SK-N-SH (cell line): ENCODE measurements at regions not wholly inside any gene's neighbourhood (a gene's known extent, or its start where the extent isn't known, plus 50 kb on each side); places are given as distances from the start of the nearest gene placed in this dataset.

Experiments
- CTCF ChIA-PET: fragments of 300-600, 350-600 bp; formaldehyde crosslinking; extraction: SDS; loops from one replicate; lab custom pipeline; 2021; lab: Yijun Ruan, JAX
- POLR2A ChIA-PET: fragments of 350-600 bp; sonication (Branson Sonifier 250); formaldehyde crosslinking; extraction: SDS; loops from one replicate; lab custom pipeline; 2020; ENCODE audit warnings: antibody characterized with exemption, inconsistent platforms; lab: Yijun Ruan, JAX
- DNase-seq: peaks from one replicate; pipeline ENCODE4 v3.0.0; 2012
- H2AFZ ChIP-seq: fragments of 200-600 bp; sonication (generic); 2 replicates; pipeline ENCODE4 v1.8.1; 2016; ENCODE audit warnings: antibody characterized with exemption, mild to moderate bottlenecking, low read depth
- H3F3A ChIP-seq: fragments of 200-600 bp; sonication (generic); replicated peaks from 2 replicates; pipeline ENCODE3; 2016; ENCODE audit warnings: antibody characterized with exemption, mild to moderate bottlenecking; ENCODE audit not compliant: insufficient read depth
- H3K27ac ChIP-seq, 2 experiments: fragments of 200-500 bp in 1 of 2; fragments of 200-600 bp in 1 of 2; sonication (Bioruptor generic) in 1 of 2; sonication (generic), shearing (Covaris generic) in 1 of 2; 2 replicates each; pipeline versions ENCODE4 v1.5.1 to v1.6.1; 2014 to 2016; ENCODE audit warnings: low read depth in 2 of 2, inconsistent platforms in 1 of 2, low read length in 1 of 2, mild to moderate bottlenecking in 1 of 2, mixed read lengths in 1 of 2
- H3K27me3 ChIP-seq: fragments of 200-600 bp; sonication (generic), shearing (Covaris generic); 2 replicates; pipeline ENCODE4 v1.6.1; 2016; ENCODE audit warnings: mixed run types; ENCODE audit not compliant: insufficient read depth
- H3K36me3 ChIP-seq, 2 experiments: fragments of 200-500 bp in 1 of 2; fragments of 200-600 bp in 1 of 2; sonication (Bioruptor generic) in 1 of 2; sonication (generic) in 1 of 2; replicated peaks in 1 of 2; 2 replicates each; pipeline versions ENCODE3 to v1.5.1; 2014 to 2016; ENCODE audit warnings: low read length in 1 of 2, mild to moderate bottlenecking in 1 of 2; ENCODE audit not compliant: insufficient read depth in 2 of 2, control insufficient read depth in 1 of 2
- H3K4me1 ChIP-seq, 2 experiments: fragments of 200-500 bp in 1 of 2; fragments of 200-600 bp in 1 of 2; sonication (Bioruptor generic) in 1 of 2; sonication (generic), shearing (Covaris generic) in 1 of 2; 2 replicates each; pipeline versions ENCODE4 v1.5.1 to v1.6.1; 2014 to 2016; ENCODE audit warnings: low read depth in 1 of 2, low read length in 1 of 2, mixed run types in 1 of 2; ENCODE audit not compliant: insufficient read depth in 2 of 2, control insufficient read depth in 1 of 2
- H3K4me2 ChIP-seq: fragments of 200-600 bp; sonication (generic), shearing (Covaris generic); 2 replicates; pipeline ENCODE4 v1.6.1; 2017; ENCODE audit warnings: mixed run types
- H3K4me3 ChIP-seq, 2 experiments: fragments of 200-500 bp in 1 of 2; fragments of 200-600 bp in 1 of 2; sonication (Bioruptor generic) in 1 of 2; sonication (generic), shearing (Covaris generic) in 1 of 2; 2 replicates each; pipeline versions ENCODE4 v1.5.1 to v1.8.1; 2014 to 2016; ENCODE audit warnings: low read depth in 2 of 2, inconsistent platforms in 1 of 2, low read length in 1 of 2, mild to moderate bottlenecking in 1 of 2, mixed read lengths in 1 of 2, moderate library complexity in 1 of 2
- H3K79me2 ChIP-seq: fragments of 200-600 bp; sonication (generic); 2 replicates; pipeline ENCODE4 v1.8.1; 2017; ENCODE audit warnings: mild to moderate bottlenecking; ENCODE audit not compliant: insufficient read depth
- H3K9ac ChIP-seq: fragments of 200-600 bp; sonication (generic); 2 replicates; pipeline ENCODE4 v1.6.1; 2017; ENCODE audit warnings: mixed run types
- H3K9me2 ChIP-seq: fragments of 200-600 bp; sonication (generic); 2 replicates; pipeline ENCODE4 v1.6.1; 2017; ENCODE audit warnings: mixed run types
- H3K9me3 ChIP-seq: fragments of 200-600 bp; sonication (generic); 2 replicates; pipeline ENCODE4 v1.6.1; 2017; ENCODE audit warnings: mixed run types, mild to moderate bottlenecking, moderate library complexity
- H4K20me1 ChIP-seq: fragments of 200-600 bp; sonication (generic); 2 replicates; pipeline ENCODE4 v1.6.1; 2017; ENCODE audit warnings: mild to moderate bottlenecking, mixed run types; ENCODE audit not compliant: insufficient read depth
- CHD2 ChIP-seq: fragments of 150-350 bp; IDR thresholded peaks from 2 replicates; pipeline ENCODE4 v1.6.1; 2018; ENCODE audit warnings: low read length; ENCODE audit not compliant: partially characterized antibody
- EZH2phosphoT487 ChIP-seq: fragments of 200-600 bp; sonication (generic); IDR thresholded peaks from 2 replicates; pipeline ENCODE4 v1.6.1; 2017; ENCODE audit warnings: low read depth, mixed run types, mild to moderate bottlenecking, antibody characterized with exemption, moderate library complexity, borderline replicate concordance
- FOXJ3 ChIP-seq: sonication (generic); formaldehyde crosslinking; IDR thresholded peaks from 2 replicates; pipeline ENCODE4 v1.5.1; 2020; ENCODE audit warnings: mild to moderate bottlenecking, missing genetic modification reagents
- GABPA ChIP-seq: IDR thresholded peaks from 2 replicates; pipeline ENCODE4 v1.4.0; 2012; ENCODE audit warnings: low read depth, mild to moderate bottlenecking
- GATA2 ChIP-seq: sonication (generic); formaldehyde crosslinking; IDR thresholded peaks from 2 replicates; pipeline ENCODE4 v1.5.0; 2020; ENCODE audit warnings: mild to moderate bottlenecking, missing genetic modification reagents
- JUND ChIP-seq: IDR thresholded peaks from 2 replicates; pipeline ENCODE4 v1.4.0; 2012
- MEF2A ChIP-seq: IDR thresholded peaks from 2 replicates; pipeline ENCODE4 v1.4.0; 2012; ENCODE audit warnings: low read depth, borderline replicate concordance
- MXI1 ChIP-seq: IDR thresholded peaks from 2 replicates; pipeline ENCODE4 v1.6.1; 2012; ENCODE audit warnings: mild to moderate bottlenecking, low read depth, low read length, improper control_type of control experiment
- NFIC ChIP-seq: IDR thresholded peaks from 2 replicates; pipeline ENCODE4 v1.4.0; 2012; ENCODE audit warnings: borderline replicate concordance
- RCOR1 ChIP-seq: fragments of 150-350 bp; IDR thresholded peaks from 2 replicates; pipeline ENCODE4 v1.6.1; 2017; ENCODE audit warnings: antibody characterized with exemption, low read length
- RXRA ChIP-seq: IDR thresholded peaks from 2 replicates; pipeline ENCODE4 v1.4.0; 2012; ENCODE audit warnings: low read depth, mild to moderate bottlenecking, borderline replicate concordance
- SIN3A ChIP-seq: IDR thresholded peaks from 2 replicates; pipeline ENCODE4 v1.6.1; 2012; ENCODE audit warnings: low read depth, mild to moderate bottlenecking, low read length, moderate library complexity, borderline replicate concordance
- SMC3 ChIP-seq: IDR thresholded peaks from 2 replicates; pipeline ENCODE4 v1.6.1; 2012; ENCODE audit warnings: low read depth, low read length, improper control_type of control experiment
- TCF12 ChIP-seq: IDR thresholded peaks from 2 replicates; pipeline ENCODE4 v1.4.0; 2012
- YY1 ChIP-seq: IDR thresholded peaks from 2 replicates; pipeline ENCODE4 v1.4.0; 2012; ENCODE audit warnings: low read depth, mild to moderate bottlenecking
- WGBS: methylation state at CpG from one replicate; pipeline ENCODE4 v1.1.6; 2017; ENCODE audit warnings: low lambda C conversion rate; 5-methylcytosine and 5-hydroxymethylcytosine counted together
- TF ChIP-seq, protein P1 (sequence below): fragments of 200-600 bp; sonication (generic); IDR thresholded peaks from 2 replicates; pipeline ENCODE4 v1.6.1; 2017; ENCODE audit warnings: antibody characterized with exemption, mild to moderate bottlenecking, moderate library complexity
- TF ChIP-seq, protein P2 (sequence below): fragments of 150-350 bp; IDR thresholded peaks from 2 replicates; pipeline ENCODE4 v1.6.1; 2016; ENCODE audit warnings: mild to moderate bottlenecking, low read depth, low read length
- TF ChIP-seq, protein P3 (sequence below): IDR thresholded peaks from 2 replicates; pipeline ENCODE4 v1.4.0; 2012; ENCODE audit warnings: low read depth
- TF ChIP-seq, protein P4 (sequence below): IDR thresholded peaks from 2 replicates; pipeline ENCODE4 v1.6.1; 2012; ENCODE audit warnings: mild to moderate bottlenecking, low read depth, low read length, moderate library complexity

DNA sequence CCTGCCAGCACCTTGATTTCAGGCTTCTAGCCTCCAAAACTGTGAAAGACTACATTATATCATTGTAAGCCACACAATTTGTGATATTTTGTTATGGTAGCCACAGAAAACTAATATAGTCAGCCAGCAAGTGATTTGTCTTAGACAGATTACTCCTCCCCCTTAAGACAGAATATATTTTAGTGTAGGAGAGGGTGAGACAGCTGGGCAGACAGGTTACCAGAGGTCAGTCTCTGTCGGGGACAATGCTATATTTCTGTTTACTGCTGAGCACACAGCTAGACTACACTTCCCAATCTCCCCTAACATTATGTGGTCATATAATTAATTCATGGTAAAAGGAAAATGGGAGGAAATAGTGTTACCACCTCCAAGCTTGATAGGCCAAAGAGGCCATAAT is 185.8 kb upstream of the PIK3C3 start:
- CTCF ChIA-PET = interaction anchor here (1.3 kb wide), 1 partner anchor 16 kb away, joined by 3 read pairs; no protein-coding TSS in a partner anchor
- Histone ChIP-seq H3K36me3 (no peaks in the 10 kb centered on the region), H3F3A (no peaks in the 10 kb centered on the region), H4K20me1 (no peaks in the 10 kb centered on the region), H3K9me2 (no peaks in the 10 kb centered on the region), H3K9me3 (no peaks in the 10 kb centered on the region)
- TF ChIP-seq YY1 = no peak
- no peak for TF ChIP-seq FOXJ3 (CRISPR knock-in tag)
- TF ChIP-seq MEF2A = no peak
- TF ChIP-seq, protein P1, sequence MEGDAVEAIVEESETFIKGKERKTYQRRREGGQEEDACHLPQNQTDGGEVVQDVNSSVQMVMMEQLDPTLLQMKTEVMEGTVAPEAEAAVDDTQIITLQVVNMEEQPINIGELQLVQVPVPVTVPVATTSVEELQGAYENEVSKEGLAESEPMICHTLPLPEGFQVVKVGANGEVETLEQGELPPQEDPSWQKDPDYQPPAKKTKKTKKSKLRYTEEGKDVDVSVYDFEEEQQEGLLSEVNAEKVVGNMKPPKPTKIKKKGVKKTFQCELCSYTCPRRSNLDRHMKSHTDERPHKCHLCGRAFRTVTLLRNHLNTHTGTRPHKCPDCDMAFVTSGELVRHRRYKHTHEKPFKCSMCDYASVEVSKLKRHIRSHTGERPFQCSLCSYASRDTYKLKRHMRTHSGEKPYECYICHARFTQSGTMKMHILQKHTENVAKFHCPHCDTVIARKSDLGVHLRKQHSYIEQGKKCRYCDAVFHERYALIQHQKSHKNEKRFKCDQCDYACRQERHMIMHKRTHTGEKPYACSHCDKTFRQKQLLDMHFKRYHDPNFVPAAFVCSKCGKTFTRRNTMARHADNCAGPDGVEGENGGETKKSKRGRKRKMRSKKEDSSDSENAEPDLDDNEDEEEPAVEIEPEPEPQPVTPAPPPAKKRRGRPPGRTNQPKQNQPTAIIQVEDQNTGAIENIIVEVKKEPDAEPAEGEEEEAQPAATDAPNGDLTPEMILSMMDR = no peak
- TF ChIP-seq RXRA = no peak
- TF ChIP-seq CHD2 = no peak
- TF ChIP-seq GABPA = no peak
- TF ChIP-seq SIN3A = no peak
- TF ChIP-seq NFIC = no peak
- TF ChIP-seq, protein P2, sequence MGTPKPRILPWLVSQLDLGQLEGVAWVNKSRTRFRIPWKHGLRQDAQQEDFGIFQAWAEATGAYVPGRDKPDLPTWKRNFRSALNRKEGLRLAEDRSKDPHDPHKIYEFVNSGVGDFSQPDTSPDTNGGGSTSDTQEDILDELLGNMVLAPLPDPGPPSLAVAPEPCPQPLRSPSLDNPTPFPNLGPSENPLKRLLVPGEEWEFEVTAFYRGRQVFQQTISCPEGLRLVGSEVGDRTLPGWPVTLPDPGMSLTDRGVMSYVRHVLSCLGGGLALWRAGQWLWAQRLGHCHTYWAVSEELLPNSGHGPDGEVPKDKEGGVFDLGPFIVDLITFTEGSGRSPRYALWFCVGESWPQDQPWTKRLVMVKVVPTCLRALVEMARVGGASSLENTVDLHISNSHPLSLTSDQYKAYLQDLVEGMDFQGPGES = no peak
- TF ChIP-seq MXI1 = no peak
- no peak for TF ChIP-seq RCOR1
- TF ChIP-seq, protein P3, sequence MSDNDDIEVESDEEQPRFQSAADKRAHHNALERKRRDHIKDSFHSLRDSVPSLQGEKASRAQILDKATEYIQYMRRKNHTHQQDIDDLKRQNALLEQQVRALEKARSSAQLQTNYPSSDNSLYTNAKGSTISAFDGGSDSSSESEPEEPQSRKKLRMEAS = no peak
- no peak for TF ChIP-seq GATA2 (CRISPR knock-in tag)
- no peak for TF ChIP-seq EZH2phosphoT487
- no peak for TF ChIP-seq SMC3
- TF ChIP-seq JUND = no peak
- TF ChIP-seq, protein P4, sequence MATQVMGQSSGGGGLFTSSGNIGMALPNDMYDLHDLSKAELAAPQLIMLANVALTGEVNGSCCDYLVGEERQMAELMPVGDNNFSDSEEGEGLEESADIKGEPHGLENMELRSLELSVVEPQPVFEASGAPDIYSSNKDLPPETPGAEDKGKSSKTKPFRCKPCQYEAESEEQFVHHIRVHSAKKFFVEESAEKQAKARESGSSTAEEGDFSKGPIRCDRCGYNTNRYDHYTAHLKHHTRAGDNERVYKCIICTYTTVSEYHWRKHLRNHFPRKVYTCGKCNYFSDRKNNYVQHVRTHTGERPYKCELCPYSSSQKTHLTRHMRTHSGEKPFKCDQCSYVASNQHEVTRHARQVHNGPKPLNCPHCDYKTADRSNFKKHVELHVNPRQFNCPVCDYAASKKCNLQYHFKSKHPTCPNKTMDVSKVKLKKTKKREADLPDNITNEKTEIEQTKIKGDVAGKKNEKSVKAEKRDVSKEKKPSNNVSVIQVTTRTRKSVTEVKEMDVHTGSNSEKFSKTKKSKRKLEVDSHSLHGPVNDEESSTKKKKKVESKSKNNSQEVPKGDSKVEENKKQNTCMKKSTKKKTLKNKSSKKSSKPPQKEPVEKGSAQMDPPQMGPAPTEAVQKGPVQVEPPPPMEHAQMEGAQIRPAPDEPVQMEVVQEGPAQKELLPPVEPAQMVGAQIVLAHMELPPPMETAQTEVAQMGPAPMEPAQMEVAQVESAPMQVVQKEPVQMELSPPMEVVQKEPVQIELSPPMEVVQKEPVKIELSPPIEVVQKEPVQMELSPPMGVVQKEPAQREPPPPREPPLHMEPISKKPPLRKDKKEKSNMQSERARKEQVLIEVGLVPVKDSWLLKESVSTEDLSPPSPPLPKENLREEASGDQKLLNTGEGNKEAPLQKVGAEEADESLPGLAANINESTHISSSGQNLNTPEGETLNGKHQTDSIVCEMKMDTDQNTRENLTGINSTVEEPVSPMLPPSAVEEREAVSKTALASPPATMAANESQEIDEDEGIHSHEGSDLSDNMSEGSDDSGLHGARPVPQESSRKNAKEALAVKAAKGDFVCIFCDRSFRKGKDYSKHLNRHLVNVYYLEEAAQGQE = no peak
- no peak for TF ChIP-seq TCF12
- TF ChIP-seq, all 33 proteins: peak for 0
- no peaks in the 10 kb centered on the region for H3K27me3 ChIP-seq
- no peak overlapping the region for H3K4me2 ChIP-seq
- H3K4me3 ChIP-seq = no peak overlapping the region
- DNase-seq = no peak
- WGBS = 87% methylated on average over 1 of the region's 1 CpG
- no peak overlapping the region for H2AFZ ChIP-seq
- POLR2A ChIA-PET = no interaction called here
- H3K9ac ChIP-seq = no peak overlapping the region
- no peaks in the 10 kb centered on the region for H3K4me1 ChIP-seq
- no peaks in the 10 kb centered on the region for H3K79me2 ChIP-seq
- no peak overlapping the region for H3K27ac ChIP-seq
